Keratinocyte (primary cell): ENCODE measurements at regions not wholly inside any gene's neighbourhood (a gene's known extent, or its start where the extent isn't known, plus 50 kb on each side); places are given as distances from the start of the nearest gene placed in this dataset.

Experiments used
- CTCF ChIP-seq, 3 experiments: IDR thresholded peaks in 1 of 3; conservative IDR thresholded peaks in 1 of 3; optimal IDR thresholded peaks in 1 of 3; 2 replicates in 2 of 3; 3 replicates in 1 of 3; pipeline versions ENCODE3 to v1.5.1; 2011; ENCODE audit warnings: low read length in 3 of 3, mild to moderate bottlenecking in 3 of 3, moderate library complexity in 2 of 3, control low read depth in 1 of 3, inconsistent platforms in 1 of 3; ENCODE audit not compliant: insufficient read depth in 2 of 3; ENCODE audit errors: extremely low read depth in 1 of 3
- EZH2 ChIP-seq: IDR thresholded peaks from one replicate; pipeline ENCODE4 v1.6.1; 2012; ENCODE audit warnings: inconsistent platforms, mild to moderate bottlenecking, low read length, moderate library complexity

GRCh38 chr13:33904431-33904830, 86.5 kb downstream of the RFC3 start:
- TF ChIP-seq CTCF (optimal IDR thresholded peaks at IDR 0.05 in 1 of 3, IDR thresholded peaks at IDR 0.05 in 1 of 3, conservative IDR thresholded peaks at IDR 0.05 in 1 of 3; ENCODE audit: extremely low read depth in 1 of 3, insufficient read depth in 2 of 3, low read length in 3 of 3) = no peak
- TF ChIP-seq EZH2 = no peak
